GM20000 (cell line): ENCODE measurements at regions not wholly inside any gene's neighbourhood (a gene's known extent, or its start where the extent isn't known, plus 50 kb on each side); places are given as distances from the start of the nearest gene placed in this dataset.
"Not testable (repeated sequence)": the region's sequence is repeated elsewhere in the genome, so short reads cannot be mapped to it uniquely, and the experiment has no call there.

Experiments used
- DNase-seq: peaks from one replicate; pipeline ENCODE4 v3.0.0; 2012; ENCODE audit warnings: low spot score
- TF ChIP-seq, protein P1 (sequence below): IDR thresholded peaks from 2 replicates; pipeline ENCODE4 v1.5.1; 2012; ENCODE audit warnings: mild to moderate bottlenecking, control low read depth; ENCODE audit errors: extremely low read depth, missing control alignments

DNA sequence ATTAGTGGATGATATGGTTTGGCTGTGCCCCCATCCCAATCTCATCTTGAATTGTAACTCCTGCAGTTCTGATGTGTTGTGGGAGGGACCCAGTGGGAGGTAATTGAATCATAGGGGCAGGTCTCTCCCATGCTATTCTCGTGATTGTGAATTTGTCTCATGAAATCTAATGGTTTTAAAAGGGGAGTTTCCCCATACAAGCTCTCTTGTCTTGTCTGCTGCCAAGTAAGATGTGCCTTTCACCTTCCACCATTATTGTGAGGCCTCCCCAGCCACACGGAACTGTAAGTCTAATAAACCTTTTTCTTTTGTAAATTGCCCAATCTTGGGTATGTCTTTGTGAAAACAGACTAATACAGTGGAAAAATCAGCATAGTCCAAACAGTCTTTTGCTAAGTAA, 235.5 kb downstream of the TMEM161B start:
- TF ChIP-seq, protein P1, sequence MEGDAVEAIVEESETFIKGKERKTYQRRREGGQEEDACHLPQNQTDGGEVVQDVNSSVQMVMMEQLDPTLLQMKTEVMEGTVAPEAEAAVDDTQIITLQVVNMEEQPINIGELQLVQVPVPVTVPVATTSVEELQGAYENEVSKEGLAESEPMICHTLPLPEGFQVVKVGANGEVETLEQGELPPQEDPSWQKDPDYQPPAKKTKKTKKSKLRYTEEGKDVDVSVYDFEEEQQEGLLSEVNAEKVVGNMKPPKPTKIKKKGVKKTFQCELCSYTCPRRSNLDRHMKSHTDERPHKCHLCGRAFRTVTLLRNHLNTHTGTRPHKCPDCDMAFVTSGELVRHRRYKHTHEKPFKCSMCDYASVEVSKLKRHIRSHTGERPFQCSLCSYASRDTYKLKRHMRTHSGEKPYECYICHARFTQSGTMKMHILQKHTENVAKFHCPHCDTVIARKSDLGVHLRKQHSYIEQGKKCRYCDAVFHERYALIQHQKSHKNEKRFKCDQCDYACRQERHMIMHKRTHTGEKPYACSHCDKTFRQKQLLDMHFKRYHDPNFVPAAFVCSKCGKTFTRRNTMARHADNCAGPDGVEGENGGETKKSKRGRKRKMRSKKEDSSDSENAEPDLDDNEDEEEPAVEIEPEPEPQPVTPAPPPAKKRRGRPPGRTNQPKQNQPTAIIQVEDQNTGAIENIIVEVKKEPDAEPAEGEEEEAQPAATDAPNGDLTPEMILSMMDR = no peak
- DNase-seq = no peak

DNA sequence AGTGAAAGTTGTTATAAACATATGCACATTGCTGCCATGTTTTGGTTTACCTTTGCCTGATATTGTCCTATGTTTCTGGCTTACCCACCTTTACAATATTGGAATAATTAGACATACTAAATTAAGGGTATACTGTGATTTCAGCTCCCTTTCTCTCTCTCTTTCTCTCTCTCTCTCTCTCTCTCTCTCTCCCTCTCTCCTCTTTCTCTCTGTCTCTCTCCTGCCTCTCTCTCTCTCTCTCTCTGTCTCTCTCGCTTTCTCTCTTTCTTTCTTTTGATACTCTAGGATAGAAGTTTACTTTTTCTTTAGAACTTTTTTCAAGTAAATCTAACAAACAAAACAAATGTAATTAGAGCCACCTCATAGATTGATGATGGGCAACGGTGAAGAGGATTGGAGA, 239.6 kb downstream of the TMEM161B start:
- TF ChIP-seq, protein P1 = no peak
- DNase-seq = no peak

DNA sequence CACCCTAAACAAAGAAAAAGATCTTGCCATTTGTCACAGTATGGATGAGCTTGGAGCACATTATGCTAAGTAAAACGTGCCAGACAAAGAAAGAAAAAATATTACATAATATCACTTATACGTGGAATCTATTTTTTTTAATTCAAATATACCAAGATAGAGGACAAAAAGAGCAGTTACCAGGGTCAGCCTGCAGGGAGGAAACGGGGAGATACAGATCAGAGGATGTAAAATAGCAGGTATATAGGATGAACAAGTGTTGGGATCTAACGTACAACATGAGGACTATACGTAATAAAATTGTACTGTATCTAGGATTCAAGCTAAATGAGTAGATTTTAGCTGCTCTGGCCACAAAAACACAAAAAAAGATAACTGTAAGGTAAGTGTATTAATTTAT, 247.5 kb downstream of the TMEM161B start:
- TF ChIP-seq, protein P1 = no peak
- no peak for DNase-seq

DNA sequence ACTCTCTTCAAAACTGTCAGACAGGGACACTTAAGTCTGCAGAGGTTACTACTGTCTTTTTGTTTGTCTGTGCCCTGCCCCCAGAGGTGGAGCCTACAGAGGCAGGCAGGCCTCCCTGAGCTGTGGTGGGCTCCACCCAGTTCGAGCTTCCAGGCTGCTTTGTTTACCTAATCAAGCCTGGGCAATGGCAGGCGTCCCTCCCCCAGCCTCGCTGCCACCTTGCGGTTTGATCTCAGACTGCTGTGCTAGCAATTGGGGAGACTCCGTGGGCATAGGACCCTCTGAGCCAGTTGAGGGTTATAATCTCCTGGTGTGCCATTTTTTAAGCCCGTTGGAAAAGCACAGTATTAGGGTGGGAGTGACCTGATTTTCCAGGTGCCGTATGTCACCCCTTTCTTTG, 253.7 kb downstream of the TMEM161B start:
- not testable (repeated sequence) for DNase-seq

DNA sequence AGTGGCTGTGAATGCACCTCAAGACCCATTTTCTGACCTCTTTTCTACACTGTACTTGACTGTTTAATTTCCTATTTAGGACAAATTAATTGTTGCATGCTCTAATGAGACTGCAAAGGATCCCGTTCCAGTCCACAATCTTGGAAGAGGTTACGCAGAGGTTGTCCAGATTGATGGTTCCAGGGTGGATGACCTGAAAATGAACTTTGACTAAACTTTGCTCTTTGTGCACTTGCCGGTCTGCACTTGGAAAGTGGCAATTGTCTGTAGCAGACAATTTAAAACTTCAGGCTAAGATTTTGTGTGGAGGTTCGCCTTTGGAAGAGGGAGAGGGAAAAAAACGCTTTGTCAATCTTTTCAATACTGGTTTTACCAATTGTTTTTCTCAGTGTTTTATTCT, 267.8 kb downstream of the TMEM161B start:
- no peak for DNase-seq
- TF ChIP-seq, protein P1 = no peak

DNA sequence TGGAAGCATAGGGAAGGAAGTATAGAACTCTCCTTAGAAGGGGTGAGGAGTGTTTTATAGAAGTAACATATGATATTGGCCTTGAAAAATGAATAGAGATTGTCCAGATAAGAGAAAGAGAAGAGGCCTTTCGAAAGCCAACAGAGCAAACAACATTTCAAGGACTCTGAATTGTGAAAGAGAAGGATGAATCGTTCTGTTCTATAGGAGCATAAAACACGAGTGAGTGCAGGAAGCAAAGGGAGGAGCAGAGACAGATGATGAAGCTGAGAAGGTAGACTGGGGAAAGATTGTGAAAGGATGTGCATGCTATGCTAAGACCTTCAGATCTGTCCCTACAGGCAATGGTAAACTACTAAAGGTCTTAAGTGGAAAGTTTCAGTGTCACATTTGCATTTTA, 271.0 kb downstream of the TMEM161B start:
- TF ChIP-seq, protein P1 = no peak
- DNase-seq = no peak

DNA sequence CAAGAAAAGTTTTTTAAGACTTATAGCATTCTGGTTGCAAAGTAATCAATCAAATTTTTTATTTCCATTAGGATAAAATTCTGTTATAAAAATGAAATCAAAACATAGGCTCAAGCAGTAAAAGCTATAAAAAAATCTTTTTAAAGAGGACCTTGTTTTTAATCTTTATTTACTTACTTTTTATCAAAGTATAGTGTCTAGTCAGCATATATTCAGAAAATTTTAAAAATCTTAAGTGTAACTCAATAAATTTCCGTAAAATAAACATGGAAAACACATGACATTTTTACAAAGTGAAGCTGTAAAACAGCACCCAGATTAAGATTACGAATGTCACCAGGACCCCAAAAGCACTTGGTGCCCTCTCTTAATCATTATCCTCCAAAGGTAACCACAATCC, 302.4 kb downstream of the TMEM161B start:
- TF ChIP-seq, protein P1 = no peak
- DNase-seq = no peak

DNA sequence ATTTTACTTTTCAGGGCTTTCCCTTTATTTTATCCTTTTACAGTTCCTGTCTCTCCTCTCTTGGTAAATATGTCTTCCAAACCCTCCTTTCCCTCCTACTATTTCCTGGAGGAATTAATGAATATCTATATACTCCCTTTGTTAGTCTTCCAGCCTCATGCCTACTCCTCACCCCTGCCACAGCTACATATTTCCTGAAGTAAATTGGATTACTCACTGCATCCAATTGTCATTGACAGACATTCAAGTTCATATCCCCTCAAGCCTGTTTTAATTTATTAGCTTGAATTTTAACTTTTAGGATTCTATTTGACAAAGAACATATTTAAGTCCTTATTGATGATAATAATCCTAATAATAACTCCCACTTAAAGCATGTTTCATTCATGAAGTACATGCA, 314.5 kb downstream of the TMEM161B start:
- TF ChIP-seq, protein P1 = no peak
- no peak for DNase-seq
